Fibroblast of mammary gland (primary cell): ENCODE measurements at regions not wholly inside any gene's neighbourhood (a gene's known extent, or its start where the extent isn't known, plus 50 kb on each side); places are given as distances from the start of the nearest gene placed in this dataset.

Experiments used
- DNase-seq: peaks from one replicate; pipeline ENCODE4 v3.0.0-alpha.2; 2010; ENCODE audit warnings: low read depth
- H3K4me3 ChIP-seq: 2 replicates; pipeline ENCODE4 v1.5.1; 2011; ENCODE audit warnings: low read depth, mild to moderate bottlenecking, low read length, moderate library complexity; ENCODE audit not compliant: control insufficient read depth
- TF ChIP-seq, protein P1 (sequence below): conservative IDR thresholded peaks from 2 replicates; pipeline ENCODE4 v1.5.1; 2011; ENCODE audit warnings: low read depth, low read length, inconsistent platforms; ENCODE audit not compliant: control insufficient read depth, insufficient read depth

GRCh38 chr5:133778636-133779035 lies 166.3 kb upstream of the FSTL4 start:
- DNase-seq = no peak
- TF ChIP-seq, protein P1, sequence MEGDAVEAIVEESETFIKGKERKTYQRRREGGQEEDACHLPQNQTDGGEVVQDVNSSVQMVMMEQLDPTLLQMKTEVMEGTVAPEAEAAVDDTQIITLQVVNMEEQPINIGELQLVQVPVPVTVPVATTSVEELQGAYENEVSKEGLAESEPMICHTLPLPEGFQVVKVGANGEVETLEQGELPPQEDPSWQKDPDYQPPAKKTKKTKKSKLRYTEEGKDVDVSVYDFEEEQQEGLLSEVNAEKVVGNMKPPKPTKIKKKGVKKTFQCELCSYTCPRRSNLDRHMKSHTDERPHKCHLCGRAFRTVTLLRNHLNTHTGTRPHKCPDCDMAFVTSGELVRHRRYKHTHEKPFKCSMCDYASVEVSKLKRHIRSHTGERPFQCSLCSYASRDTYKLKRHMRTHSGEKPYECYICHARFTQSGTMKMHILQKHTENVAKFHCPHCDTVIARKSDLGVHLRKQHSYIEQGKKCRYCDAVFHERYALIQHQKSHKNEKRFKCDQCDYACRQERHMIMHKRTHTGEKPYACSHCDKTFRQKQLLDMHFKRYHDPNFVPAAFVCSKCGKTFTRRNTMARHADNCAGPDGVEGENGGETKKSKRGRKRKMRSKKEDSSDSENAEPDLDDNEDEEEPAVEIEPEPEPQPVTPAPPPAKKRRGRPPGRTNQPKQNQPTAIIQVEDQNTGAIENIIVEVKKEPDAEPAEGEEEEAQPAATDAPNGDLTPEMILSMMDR = no peak
- H3K4me3 ChIP-seq = no peak overlapping the region

GRCh38 chr5:133777951-133778350 lies 165.6 kb upstream of the FSTL4 start:
- no peak for DNase-seq
- H3K4me3 ChIP-seq = no peak overlapping the region
- TF ChIP-seq, protein P1 = no peak

DNA sequence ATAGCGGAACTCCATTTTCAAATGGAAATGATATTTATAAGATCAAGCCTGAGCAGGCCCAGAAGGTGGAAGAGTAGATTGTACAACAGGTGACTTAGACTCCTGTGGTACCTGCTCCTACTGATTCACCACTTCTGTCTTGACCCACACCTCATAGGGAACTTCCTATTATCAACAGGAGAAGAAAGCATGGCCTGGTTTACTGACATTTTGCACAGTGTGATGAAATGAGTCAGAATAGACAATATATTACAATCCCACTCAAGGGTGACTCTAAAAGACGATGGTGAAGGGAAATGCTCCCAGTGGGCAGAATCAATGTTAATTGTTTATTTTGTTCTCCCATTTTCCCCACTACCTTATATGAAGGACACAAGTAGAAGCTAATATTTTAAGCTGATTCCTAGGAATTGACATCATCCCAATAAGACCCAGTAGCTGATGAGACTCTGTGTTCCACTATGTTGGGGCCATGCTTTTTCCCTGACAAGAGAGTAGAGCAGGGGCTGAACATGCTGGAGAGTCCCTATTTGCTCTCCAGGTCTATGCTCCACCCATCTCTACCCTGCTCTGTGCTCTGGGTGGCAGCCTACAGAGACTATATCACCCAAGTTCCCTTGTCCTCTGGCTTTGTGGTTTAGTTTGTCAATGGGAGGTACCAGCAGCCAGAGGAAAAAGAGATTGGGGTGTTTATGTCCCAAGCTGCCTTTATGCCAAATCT lies 163.4 kb upstream of the FSTL4 start:
- no peak for DNase-seq
- TF ChIP-seq, protein P1 = no peak
- H3K4me3 ChIP-seq = no peak overlapping the region

DNA sequence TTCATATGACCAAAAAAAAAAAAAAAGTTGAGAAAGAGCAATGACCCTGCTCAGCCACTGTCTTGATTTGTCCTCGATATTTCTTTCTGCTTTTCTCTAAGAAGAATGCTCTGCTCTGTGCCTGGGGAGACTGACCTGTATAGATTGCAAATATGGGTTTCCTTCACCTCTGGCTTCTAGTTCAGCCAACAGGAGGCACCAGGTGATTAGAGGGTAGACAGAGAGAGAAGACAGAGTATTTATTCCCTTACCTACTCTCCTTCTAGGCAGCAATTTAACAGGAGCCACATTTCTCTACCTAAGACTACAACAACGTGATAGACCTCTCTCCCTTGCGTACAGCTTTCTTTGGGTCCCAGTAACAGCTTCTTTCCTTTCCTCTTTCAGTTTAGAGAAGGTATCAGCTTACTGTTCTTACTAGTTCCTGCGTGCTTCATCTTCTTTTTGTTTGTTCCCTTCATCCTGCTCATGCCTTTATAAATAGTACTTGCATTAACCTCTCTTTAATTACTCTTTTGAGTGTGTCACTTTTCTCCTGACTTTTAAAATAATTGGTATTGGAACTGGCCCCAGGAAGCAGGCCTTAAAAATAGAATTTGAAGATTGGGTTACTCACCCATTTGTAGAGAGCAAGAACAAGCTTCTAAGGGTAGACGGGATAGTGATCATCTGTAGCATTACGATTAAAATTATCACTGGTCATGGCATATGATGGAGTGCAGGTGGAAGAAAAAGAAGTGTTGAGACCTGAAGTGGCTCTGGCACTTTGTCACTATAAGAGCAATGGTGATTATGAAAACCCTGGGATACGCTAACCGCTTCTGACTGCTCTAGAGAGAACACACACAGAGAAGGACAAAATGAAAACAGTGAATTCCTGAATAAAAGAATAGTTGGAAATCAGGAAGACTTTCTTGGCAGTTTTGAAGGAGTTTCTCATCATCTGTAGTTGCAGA lies 161.2 kb upstream of the FSTL4 start:
- TF ChIP-seq, protein P1 = no peak
- H3K4me3 ChIP-seq = no peak overlapping the region
- DNase-seq = no peak

DNA sequence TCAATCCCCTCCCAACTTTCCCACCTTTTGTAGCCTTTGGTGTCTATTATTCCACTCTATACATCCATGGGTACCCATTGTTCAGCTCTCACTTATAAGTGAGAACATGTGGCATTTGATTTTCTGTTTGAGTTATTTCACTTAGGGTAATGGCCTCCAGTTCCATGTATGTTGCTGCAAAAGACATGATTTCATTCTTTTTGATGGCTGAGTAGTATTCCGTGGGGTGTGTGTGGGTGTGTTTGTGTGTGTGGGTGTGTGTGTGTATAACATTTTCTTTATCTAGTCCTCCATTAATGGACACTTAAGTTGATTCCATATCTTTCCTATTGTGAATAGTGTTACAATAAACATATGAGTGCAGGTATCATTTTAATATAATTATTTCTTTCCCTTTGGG lies 157.5 kb upstream of the FSTL4 start:
- TF ChIP-seq, protein P1 = no peak
- no peak overlapping the region for H3K4me3 ChIP-seq
- no peak for DNase-seq

GRCh38 chr5:133763744-133764143 lies 151.4 kb upstream of the FSTL4 start:
- no peak for DNase-seq
- TF ChIP-seq, protein P1 = no peak
- H3K4me3 ChIP-seq = no peak overlapping the region
